K562 (cell line): ENCODE measurements at regions not wholly inside any gene's neighbourhood (a gene's known extent, or its start where the extent isn't known, plus 50 kb on each side); places are given as distances from the start of the nearest gene placed in this dataset.

ENCODE experiments used
- DDX20 ChIP-seq: fragments of 450-650 bp; IDR thresholded peaks from 2 replicates; pipeline ENCODE4 v1.6.1; 2016; ENCODE audit warnings: missing genetic modification characterization, low read depth, mild to moderate bottlenecking, missing compliant biosample characterization, moderate library complexity
- EHMT2 ChIP-seq: fragments of 450-650 bp; IDR thresholded peaks from 2 replicates; pipeline ENCODE4 v1.6.1; 2018; ENCODE audit warnings: antibody characterized with exemption
- ETV5 ChIP-seq: sonication (generic); formaldehyde crosslinking; IDR thresholded peaks from 2 replicates; pipeline ENCODE4 v1.4.0; 2020; ENCODE audit warnings: low read depth, mild to moderate bottlenecking, missing genetic modification reagents
- EZH2 ChIP-seq: IDR thresholded peaks from 2 replicates; pipeline ENCODE4 v1.6.1; 2012; ENCODE audit warnings: low read depth, mild to moderate bottlenecking, inconsistent platforms, low read length, borderline replicate concordance
- FOXJ2 ChIP-seq: fragments of 200-800 bp; sonication (Bioruptor generic); IDR thresholded peaks from 2 replicates; pipeline ENCODE4 v1.6.1; 2016; ENCODE audit warnings: missing genetic modification characterization, missing compliant biosample characterization
- HEY1 ChIP-seq: fragments of 250-450 bp; sonication (Bioruptor Pico); IDR thresholded peaks from 2 replicates; pipeline ENCODE4 v1.5.0; 2020; ENCODE audit warnings: mild to moderate bottlenecking, moderate library complexity, borderline replicate concordance
- HNRNPH1 ChIP-seq: fragments of 200-400 bp; formaldehyde crosslinking; optimal IDR thresholded peaks from 2 replicates; pipeline ENCODE3; 2017; ENCODE audit warnings: low read depth, mild to moderate bottlenecking, low read length, moderate library complexity
- KDM5B ChIP-seq: fragments of 200-600 bp; sonication (generic); IDR thresholded peaks from 2 replicates; pipeline ENCODE4 v1.6.1; 2012; ENCODE audit warnings: low read depth, mild to moderate bottlenecking, moderate library complexity, low read length, control low read depth, inconsistent platforms; ENCODE audit not compliant: insufficient replicate concordance
- NFIC ChIP-seq: fragments of 450-650 bp; IDR thresholded peaks from 2 replicates; pipeline ENCODE4 v1.6.1; 2017; ENCODE audit warnings: mild to moderate bottlenecking, inconsistent platforms
- POLR2A ChIP-seq: fragments of 450-650 bp; conservative IDR thresholded peaks from 2 replicates; pipeline ENCODE4 v1.6.1; 2016
- PRPF4 ChIP-seq: fragments of 200-400 bp; formaldehyde crosslinking; IDR thresholded peaks from one replicate; pipeline ENCODE4 v1.6.1; 2017; ENCODE audit warnings: low read length, low read depth, mild to moderate bottlenecking; ENCODE audit not compliant: insufficient read depth, poor library complexity, severe bottlenecking
- RBFOX2 ChIP-seq: fragments of 200-400 bp; formaldehyde crosslinking; IDR thresholded peaks from 2 replicates; pipeline ENCODE4 v1.6.1; 2017; ENCODE audit warnings: low read depth, mild to moderate bottlenecking, low read length, moderate library complexity
- SIRT6 ChIP-seq: IDR thresholded peaks from one replicate; pipeline ENCODE4 v1.6.1; 2012; ENCODE audit warnings: low read depth, mild to moderate bottlenecking, control low read depth, inconsistent platforms, low read length, moderate library complexity
- SMARCE1 ChIP-seq: fragments of 450-650 bp; IDR thresholded peaks from 2 replicates; pipeline ENCODE4 v1.7.1; 2016; ENCODE audit warnings: mild to moderate bottlenecking
- TRIM28 ChIP-seq: fragments of 450-650 bp; IDR thresholded peaks from 2 replicates; pipeline ENCODE4 v1.6.1; 2017
- ZBED1 ChIP-seq: IDR thresholded peaks from 2 replicates; pipeline ENCODE4 v1.6.1; 2014
- ZC3H4 ChIP-seq: sonication (generic); formaldehyde crosslinking; IDR thresholded peaks from 2 replicates; pipeline ENCODE4 v1.9.0; 2021; ENCODE audit warnings: missing genetic modification reagents, borderline replicate concordance
- ZFP36 ChIP-seq: fragments of 150-350 bp; IDR thresholded peaks from 2 replicates; pipeline ENCODE4 v1.6.1; 2018; ENCODE audit warnings: low read length, low read depth; ENCODE audit not compliant: partially characterized antibody
- ZNF282 ChIP-seq: sonication (generic); formaldehyde crosslinking; IDR thresholded peaks from 2 replicates; pipeline ENCODE4 v1.8.1; 2023; ENCODE audit warnings: missing genetic modification reagents
- ZNF57 ChIP-seq: fragments of 450-650 bp; formaldehyde crosslinking; IDR thresholded peaks from 2 replicates; pipeline ENCODE4 v1.4.0; 2020; ENCODE audit warnings: mild to moderate bottlenecking, moderate library complexity
- TF ChIP-seq, protein P1 (sequence below): sonication (generic); formaldehyde crosslinking; IDR thresholded peaks from 2 replicates; pipeline ENCODE4 v1.8.1; 2022; ENCODE audit warnings: missing genetic modification reagents
- TF ChIP-seq, protein P2 (sequence below), 2 experiments: fragments of 450-650 bp; IDR thresholded peaks; 2 replicates each; pipeline ENCODE4 v1.6.1; 2016
- TF ChIP-seq, protein P3 (sequence below): IDR thresholded peaks from 2 replicates; pipeline ENCODE4 v1.6.1; 2011; ENCODE audit not compliant: insufficient read length; ENCODE audit errors: extremely low read depth
- TF ChIP-seq, protein P4 (sequence below): fragments of 150-350 bp; conservative IDR thresholded peaks from 2 replicates; pipeline ENCODE4 v1.6.1; 2014; ENCODE audit warnings: low read length

DNA sequence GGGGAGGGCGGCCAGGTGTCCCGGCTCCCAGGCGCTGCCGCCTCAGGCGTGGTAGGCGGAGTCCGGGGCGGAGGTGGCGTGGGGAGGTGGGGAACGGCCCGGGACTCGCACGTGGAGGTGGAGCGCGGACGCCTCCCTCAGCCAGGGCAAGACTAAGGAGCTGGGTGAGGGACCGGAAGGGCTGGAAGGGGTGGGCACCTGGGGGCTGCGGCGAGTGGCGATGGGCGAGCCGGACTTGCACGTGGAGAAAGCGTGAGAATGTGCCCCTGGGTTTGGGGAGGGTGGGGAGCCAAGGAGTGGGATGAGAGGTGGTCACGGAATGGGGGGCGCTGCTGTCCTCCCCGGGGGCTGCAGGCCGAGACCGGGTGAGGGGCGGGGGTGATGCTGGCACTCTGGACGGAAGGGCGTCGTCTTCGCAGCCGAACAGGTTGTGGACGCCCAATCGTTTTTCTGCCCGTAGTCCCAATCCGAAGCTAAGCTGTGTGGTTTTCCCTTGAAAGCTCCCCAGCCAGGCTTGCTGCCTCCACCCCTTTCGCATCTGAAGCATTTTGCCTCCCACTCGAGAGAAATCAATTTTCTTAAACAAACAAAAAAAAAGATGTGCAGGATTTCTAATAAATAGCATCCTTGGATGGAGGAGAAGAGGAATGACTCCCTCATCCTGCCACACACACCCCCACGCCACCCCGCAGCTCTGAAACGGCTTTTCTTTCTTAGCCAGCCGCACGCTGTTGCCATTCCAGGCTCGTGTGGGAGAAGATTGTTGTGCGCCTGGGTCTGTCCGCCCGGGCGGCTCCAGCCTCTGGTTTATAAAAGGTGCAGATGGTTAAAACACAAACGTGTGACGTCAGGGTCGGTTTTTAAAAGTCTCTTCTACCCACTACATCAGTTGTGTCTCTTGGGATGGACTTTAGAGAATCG, 62.5 kb upstream of the ANKRD28 start (continued):
- no peak for TF ChIP-seq ZBED1
- TF ChIP-seq POLR2A = peak; percentile 71
- TF ChIP-seq, protein P1, sequence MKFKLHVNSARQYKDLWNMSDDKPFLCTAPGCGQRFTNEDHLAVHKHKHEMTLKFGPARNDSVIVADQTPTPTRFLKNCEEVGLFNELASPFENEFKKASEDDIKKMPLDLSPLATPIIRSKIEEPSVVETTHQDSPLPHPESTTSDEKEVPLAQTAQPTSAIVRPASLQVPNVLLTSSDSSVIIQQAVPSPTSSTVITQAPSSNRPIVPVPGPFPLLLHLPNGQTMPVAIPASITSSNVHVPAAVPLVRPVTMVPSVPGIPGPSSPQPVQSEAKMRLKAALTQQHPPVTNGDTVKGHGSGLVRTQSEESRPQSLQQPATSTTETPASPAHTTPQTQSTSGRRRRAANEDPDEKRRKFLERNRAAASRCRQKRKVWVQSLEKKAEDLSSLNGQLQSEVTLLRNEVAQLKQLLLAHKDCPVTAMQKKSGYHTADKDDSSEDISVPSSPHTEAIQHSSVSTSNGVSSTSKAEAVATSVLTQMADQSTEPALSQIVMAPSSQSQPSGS (CRISPR knock-in tag) = no peak
- no peak for TF ChIP-seq PRPF4
- TF ChIP-seq ETV5 (CRISPR knock-in tag) = no peak
- peak; percentile 40 for TF ChIP-seq KDM5B
- no peak for TF ChIP-seq HNRNPH1
- TF ChIP-seq ZFP36 = no peak
- TF ChIP-seq SIRT6 = no peak
- peak; percentile 32; the same call in 1 of the 2 replicates for TF ChIP-seq SMARCE1
- no peak for TF ChIP-seq EHMT2
- no peak for TF ChIP-seq EZH2
- no peak for TF ChIP-seq HEY1 (CRISPR knock-in tag)
- TF ChIP-seq, protein P2, sequence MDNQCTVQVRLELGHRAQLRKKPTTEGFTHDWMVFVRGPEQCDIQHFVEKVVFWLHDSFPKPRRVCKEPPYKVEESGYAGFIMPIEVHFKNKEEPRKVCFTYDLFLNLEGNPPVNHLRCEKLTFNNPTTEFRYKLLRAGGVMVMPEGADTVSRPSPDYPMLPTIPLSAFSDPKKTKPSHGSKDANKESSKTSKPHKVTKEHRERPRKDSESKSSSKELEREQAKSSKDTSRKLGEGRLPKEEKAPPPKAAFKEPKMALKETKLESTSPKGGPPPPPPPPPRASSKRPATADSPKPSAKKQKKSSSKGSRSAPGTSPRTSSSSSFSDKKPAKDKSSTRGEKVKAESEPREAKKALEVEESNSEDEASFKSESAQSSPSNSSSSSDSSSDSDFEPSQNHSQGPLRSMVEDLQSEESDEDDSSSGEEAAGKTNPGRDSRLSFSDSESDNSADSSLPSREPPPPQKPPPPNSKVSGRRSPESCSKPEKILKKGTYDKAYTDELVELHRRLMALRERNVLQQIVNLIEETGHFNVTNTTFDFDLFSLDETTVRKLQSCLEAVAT (IDR thresholded peaks at IDR 0.05) = no peak
- peak; percentile 84 for TF ChIP-seq RBFOX2
- TF ChIP-seq ZNF282 (CRISPR knock-in tag) = no peak
- peak; percentile 32; the same call in 1 of the 2 replicates for TF ChIP-seq NFIC
- TF ChIP-seq, protein P3, sequence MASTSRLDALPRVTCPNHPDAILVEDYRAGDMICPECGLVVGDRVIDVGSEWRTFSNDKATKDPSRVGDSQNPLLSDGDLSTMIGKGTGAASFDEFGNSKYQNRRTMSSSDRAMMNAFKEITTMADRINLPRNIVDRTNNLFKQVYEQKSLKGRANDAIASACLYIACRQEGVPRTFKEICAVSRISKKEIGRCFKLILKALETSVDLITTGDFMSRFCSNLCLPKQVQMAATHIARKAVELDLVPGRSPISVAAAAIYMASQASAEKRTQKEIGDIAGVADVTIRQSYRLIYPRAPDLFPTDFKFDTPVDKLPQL = no peak
- TF ChIP-seq DDX20 (tag) = no peak
- TF ChIP-seq ZNF57 = no peak
- TF ChIP-seq, protein P4, sequence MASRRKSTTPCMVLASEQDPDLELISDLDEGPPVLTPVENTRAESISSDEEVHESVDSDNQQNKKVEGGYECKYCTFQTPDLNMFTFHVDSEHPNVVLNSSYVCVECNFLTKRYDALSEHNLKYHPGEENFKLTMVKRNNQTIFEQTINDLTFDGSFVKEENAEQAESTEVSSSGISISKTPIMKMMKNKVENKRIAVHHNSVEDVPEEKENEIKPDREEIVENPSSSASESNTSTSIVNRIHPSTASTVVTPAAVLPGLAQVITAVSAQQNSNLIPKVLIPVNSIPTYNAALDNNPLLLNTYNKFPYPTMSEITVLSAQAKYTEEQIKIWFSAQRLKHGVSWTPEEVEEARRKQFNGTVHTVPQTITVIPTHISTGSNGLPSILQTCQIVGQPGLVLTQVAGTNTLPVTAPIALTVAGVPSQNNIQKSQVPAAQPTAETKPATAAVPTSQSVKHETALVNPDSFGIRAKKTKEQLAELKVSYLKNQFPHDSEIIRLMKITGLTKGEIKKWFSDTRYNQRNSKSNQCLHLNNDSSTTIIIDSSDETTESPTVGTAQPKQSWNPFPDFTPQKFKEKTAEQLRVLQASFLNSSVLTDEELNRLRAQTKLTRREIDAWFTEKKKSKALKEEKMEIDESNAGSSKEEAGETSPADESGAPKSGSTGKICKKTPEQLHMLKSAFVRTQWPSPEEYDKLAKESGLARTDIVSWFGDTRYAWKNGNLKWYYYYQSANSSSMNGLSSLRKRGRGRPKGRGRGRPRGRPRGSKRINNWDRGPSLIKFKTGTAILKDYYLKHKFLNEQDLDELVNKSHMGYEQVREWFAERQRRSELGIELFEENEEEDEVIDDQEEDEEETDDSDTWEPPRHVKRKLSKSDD = no peak
- TF ChIP-seq TRIM28 = no peak
- TF ChIP-seq ZC3H4 = no peak
- TF ChIP-seq FOXJ2 = 0 out of 2 replicates have a peak, but pooled peaks have one; percentile 0
